HG03442 (cell line): ENCODE measurements at regions not wholly inside any gene's neighbourhood (a gene's known extent, or its start where the extent isn't known, plus 50 kb on each side); places are given as distances from the start of the nearest gene placed in this dataset.

Experiments
- ATAC-seq: cut with Tn5 transposase; IDR thresholded peaks from one replicate; pipeline ENCODE4 v1.9.1; 2021; ENCODE audit warnings: mild to moderate bottlenecking, moderate library complexity; ENCODE audit not compliant: unreplicated experiment

- ATAC-seq = no peak
Measured at GRCh38 chr13:107223867-107224266, 655.9 kb upstream of the ARGLU1 start.

DNA sequence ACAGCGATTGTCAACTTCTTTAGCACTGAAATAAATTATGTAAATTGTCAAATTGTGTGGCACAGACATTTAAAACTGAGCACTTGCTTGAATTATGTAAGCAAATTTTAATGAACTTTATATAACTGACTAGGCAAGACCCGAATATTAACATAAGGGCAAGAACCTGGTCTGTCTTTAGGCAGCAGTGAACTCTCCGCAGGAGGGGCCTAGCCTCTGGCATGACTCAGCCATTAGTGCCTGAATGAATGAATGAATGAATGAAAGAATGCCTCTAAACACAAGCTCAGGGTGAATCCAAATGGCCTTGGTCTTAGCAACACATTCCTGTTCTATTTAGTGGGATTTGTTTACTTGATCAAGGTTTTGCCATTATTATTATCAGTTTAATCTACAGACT is 654.7 kb upstream of the ARGLU1 start:
- no peak for ATAC-seq

DNA sequence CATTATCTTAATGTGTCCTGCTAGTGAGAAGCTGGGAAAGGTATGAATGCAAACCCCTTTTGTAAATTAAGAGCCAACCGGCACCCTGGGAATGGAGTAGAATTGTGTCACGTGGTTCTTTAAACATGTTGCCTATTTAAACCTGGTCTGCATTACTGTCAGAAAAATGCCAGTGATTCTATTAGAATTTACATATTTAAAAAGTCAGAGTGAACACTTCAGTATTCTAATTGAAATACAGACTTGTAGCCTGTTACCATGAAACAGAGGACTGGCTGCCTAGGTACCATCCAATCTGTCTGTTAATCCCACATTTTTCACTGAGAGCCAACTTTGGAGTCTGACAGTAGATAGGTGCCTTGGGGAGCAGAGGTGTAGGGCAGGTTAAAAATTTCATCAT is 652.3 kb upstream of the ARGLU1 start:
- ATAC-seq = no peak

GRCh38 chr13:107217251-107217650 is 649.3 kb upstream of the ARGLU1 start:
- ATAC-seq = no peak

GRCh38 chr13:107216046-107216755 is 648.3 kb upstream of the ARGLU1 start:
- ATAC-seq = no peak

DNA sequence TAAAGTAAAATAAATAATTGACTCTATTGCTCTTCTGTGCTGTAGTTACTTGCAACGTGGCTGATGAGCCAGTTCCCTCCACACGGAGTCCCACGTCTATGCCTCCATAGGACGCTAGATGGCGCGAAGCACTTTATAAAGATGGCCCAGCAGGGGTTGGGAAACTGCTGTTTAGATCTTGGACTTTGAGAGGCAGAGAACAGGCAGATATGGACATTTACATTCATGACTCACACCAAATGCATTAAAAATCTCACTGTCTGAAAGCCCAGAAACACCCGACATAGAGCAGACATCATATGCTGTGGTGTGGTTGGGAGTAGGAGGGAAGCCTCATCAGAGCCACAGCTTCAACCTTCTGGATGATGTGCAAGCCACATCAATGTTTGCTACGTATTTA is 643.1 kb upstream of the ARGLU1 start:
- ATAC-seq = peak; percentile 96

DNA sequence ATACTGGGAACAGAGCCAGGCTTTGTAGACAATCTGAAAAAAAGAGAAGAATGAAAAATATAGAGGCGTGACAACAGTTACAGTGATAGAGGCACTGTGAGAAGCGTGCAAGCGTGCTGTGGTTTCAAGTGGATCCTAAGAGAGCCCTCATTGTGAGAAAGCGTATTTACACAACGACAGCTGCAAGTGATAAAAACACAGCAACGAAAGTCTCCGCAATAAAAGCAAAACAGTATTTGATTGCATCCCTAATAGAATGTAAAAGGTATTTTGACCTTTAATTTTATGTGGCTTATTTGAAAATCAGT is 642.7 kb upstream of the ARGLU1 start:
- no peak for ATAC-seq

DNA sequence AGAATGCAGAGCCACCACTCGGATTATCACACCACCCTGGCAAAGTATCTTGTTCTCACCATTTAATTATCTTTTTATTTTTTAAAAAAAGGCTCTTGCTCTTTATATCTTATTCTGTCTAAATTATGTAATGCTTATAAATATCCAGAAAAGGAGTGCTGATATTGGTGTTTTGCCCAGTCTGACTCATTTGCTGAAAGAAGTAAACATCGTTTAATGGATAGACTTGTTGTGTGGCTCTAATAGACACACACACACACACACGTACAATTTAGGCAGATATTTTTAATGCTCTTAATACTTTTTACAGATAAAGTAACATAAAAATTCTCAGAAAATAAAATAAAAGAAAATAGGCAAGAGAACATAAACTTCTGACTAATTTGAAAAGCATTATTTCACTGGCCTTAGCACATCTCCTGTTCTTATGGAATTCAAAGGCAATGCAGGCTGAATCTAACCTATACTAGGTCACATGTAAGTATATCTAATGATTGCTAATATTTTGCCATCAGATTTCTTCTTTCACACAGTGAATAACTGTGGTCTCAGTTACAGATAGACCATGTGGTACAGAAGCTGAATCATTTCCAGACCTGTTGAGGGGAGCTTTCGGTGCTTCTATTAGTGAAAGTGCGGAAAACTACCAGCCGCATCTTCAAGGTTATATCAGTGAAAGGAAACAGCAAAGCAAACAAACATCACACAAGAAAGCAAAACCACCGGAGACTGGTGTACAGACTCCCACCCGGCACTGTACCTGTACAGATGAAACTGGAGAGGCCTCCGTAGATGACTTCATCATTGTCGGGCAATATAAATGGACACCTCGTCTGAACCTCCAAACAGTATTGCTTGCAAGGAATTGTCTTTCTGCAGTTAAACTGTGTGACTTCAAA is 642.1 kb upstream of the ARGLU1 start:
- no peak for ATAC-seq

DNA sequence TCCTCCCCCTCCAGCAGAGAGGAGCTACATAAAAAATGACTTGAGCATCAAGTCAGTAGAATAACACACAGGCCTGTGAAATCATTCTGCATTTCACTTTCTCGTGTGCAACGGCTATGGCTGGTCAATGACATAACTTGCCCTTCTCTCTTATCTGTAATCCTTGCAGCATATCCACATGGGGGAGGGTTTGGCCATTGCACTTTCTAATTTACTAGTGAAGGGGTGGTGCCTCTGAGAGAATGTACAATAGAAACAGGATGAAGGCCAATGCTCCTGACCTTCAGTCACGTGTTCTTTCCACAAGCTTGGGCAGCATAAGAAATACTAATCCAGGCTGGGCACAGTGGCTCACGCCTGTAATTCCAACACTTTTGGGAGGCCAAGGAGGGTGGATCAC is 641.0 kb upstream of the ARGLU1 start:
- no peak for ATAC-seq

DNA sequence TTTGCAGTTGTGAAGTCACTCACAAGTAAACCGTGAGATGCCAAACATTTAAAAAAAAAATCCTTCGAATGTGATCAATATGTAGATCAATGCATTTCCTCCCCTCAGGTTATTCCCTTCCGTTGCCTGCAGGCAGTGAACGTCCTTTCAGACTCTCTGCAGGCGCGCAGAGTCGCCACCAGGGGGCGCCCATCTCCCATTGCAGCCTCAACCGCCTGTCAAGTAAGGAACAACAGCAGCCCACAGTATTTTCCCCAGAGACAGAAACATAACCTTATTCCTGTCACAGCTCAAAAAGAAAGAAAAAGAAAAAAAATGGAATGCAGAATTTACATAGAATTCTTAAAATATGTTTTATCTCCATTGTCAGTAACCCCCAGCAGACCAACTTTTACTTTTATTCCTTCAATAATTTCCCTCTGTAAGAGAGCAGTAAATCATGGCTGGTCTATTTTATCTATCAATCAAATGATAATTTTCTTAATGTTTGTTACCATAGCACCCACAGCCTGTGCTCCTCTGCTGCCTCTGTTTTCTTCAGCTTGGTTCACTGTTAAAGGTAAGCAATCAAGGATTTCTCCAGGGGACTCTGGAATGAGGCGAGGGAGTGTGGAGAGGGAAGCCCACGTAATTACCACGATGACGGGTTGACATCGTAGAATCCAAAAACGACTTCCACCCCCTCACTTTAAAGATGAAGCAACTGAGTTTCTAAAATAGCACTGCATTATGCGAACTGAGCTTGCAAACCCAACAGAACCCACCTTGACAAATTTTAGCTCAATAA is 637.6 kb upstream of the ARGLU1 start:
- peak; percentile 91 for ATAC-seq

DNA sequence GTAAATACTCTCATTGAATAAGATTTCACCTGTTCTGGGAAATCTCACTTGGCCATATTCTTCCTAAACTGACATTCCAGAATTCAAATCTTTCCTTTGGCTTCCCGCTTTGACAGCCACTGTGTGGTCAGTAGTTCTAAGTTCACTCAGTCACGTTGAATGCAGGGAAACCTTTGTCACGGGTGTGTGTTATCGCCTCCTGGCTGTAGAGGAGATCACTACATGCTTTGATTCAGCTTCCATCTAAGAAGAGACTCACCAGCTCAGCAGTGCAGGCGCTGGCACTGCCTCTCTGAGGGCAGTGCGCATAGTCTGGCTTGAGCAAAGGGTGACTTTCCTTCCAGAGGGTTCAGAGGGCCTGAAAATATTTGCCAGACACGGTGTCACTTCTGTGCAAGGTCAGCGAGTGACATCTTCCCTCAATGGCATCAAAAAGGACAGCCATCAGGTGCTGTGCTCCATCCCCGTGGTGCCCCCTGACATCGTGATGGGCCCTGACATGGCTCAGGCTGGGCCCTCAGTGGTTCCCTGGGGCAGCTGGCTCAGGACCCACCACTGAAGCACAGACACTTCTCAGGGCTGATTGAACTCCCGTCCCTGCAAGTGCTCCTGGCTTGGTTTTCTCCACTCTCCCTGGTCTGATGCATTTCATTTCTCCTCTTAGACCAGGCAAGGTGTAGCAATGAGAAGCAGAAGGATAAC is 635.4 kb upstream of the ARGLU1 start:
- peak; percentile 45 for ATAC-seq

DNA sequence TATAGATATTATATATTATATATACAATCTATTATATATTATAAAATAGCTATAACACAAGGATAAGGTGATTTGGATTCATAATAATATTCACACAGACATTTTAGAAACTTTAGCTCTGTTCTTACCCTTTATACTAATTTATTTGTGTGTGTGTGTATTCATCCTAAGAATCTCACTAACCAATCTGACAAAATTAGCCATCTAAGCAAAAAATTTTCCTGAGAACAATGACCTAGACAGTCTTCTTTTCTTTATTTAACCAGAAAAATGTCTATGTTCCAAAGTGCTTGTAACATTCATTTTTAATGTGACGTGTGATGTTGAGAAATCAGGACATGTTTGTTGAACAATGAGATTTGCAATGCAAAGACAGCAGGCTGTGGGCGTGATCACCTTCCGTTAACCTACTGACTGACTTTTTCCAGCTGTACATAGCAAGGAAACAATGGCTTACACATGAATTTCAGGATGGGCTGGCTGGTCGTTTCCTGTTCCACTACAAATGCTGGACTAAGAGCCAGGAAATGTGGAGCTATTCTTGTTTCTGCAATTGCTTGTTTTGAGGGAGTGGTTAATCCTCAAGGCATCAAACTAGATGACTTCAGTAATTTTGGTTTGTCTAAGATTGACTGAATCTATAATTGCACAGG is 634.6 kb upstream of the ARGLU1 start:
- ATAC-seq = no peak

GRCh38 chr13:107200491-107200890 is 632.6 kb upstream of the ARGLU1 start:
- ATAC-seq = no peak

- ATAC-seq = no peak
Measured at GRCh38 chr13:107192289-107192688, 624.4 kb upstream of the ARGLU1 start.

DNA sequence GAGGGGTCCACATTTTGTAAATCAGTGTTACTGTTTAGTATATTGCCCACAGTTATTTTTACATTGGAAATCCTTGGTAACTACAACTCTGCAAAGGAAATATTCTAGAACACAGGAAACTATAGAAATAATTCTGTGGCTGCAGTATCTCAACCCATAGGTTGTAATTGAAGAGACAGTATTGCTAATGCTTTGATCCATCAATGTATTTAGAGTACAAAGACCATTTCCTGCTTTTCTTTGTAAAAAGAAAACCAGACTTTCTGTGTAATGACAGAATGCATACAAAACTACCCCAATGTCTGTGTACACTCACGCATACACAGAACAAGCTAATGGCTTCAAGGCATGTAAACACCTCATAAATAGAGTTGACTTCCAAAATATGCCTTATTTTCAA is 622.1 kb upstream of the ARGLU1 start:
- no peak for ATAC-seq

DNA sequence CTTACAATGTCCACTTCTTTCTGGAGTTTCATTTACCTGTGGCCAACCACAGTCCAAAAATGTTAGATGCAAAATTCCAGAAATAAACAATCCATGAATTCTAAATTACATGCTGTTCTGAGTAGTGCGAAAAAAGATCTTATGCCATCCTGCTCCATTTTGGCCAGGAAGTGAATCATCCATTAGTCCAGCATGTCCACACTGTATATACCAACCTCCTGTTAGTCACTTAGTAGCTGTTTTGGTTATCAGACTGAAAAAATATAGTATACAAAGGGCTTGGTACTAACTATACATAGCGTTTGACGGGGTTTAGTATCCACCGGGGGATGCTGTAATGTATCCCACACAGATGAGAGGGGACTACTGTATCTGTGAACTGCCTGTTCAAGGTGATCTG is 618.0 kb upstream of the ARGLU1 start:
- no peak for ATAC-seq

GRCh38 chr13:107170270-107170931 is 602.5 kb upstream of the ARGLU1 start:
- no peak for ATAC-seq

GRCh38 chr13:107157271-107157670 is 589.3 kb upstream of the ARGLU1 start:
- no peak for ATAC-seq

- ATAC-seq = no peak
Measured at GRCh38 chr13:107144432-107144831, 576.5 kb upstream of the ARGLU1 start.

GRCh38 chr13:107141767-107142166 is 573.8 kb upstream of the ARGLU1 start:
- no peak for ATAC-seq
